HG02763 (cell line): ENCODE measurements at regions not wholly inside any gene's neighbourhood (a gene's known extent, or its start where the extent isn't known, plus 50 kb on each side); places are given as distances from the start of the nearest gene placed in this dataset.

Experiments used
- ATAC-seq: cut with Tn5 transposase; IDR thresholded peaks from one replicate; pipeline ENCODE4 v1.9.1; 2021; ENCODE audit warnings: mild to moderate bottlenecking, moderate library complexity; ENCODE audit not compliant: unreplicated experiment

DNA sequence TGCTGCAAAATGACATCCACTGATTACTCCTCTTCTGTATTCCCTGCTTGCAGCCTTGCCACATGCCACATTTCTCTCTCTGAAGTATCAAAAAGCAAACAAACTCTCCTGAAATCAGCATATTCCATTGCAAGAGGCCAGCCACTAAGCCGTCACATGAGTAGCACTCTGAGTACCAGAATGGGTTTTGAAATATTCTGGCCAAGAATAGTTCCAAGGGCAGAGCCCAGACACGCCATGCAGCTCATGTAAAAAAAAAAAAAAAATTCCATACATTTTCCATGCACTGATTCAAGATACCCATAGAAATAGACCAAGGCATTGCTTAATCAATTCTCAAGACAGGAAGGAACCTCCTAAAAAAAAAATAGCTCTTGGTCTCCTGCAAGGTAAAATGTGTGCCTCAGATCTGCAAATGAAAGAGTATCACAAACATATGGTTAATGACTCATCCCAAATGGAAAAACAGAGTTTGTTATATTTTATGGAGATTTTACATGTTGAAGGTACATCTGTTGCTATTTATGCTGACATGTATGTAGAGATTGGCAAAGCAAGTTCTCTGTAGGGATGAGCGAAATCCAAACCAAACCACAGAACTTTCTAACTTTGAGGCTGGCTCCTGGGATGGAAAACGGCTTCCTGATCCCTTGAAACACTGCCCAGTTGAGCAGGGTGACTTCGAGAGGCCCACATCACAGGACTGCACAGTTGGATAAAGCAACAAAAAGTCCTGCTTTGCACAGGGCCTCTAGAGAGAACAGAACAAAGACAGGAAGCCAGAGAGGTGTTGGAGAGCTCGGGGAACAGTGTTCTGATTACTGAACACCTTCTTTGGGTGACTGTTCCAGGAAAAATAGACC, 346.2 kb downstream of the ZNF521 start:
- no peak for ATAC-seq

DNA sequence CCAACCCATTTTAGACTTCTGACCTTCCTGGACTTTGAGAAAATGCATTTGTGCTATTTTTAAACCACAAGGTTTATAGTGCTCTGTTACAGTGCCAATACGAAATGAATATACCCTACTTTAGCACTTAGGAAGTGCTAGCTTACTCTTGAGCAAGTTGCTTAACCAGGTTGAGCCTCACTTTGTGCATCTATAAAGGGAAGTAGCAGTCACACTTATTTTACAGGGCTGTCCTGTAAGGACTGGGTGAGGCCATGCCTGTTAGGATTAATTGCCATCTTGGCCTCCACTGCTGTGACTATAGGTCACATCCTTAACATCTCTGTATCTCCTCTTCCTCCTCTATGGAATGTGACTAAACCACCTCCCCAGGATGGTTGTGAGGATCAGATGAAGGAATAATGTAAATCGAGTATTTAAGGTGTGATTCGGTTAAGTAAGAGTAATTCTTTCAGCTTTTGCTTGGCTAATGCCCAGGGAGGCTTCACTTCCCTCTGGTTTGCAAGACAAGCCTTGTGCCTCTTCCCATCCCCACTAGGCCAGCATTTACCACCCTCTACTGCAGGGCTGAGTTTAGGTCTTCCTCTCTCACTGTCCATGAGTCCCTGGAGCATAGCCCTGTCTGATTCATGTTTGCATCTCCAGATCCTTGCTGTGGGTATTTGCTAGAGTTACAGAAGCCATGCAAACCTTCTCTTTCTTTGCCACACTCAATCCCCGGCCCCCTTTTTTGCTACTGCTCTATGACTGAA, 341.2 kb downstream of the ZNF521 start:
- ATAC-seq, result no peak
